GM23248 (cell line): ENCODE measurements at regions not wholly inside any gene's neighbourhood (a gene's known extent, or its start where the extent isn't known, plus 50 kb on each side); places are given as distances from the start of the nearest gene placed in this dataset.

Experiments
- DNase-seq: peaks from one replicate; pipeline ENCODE4 v3.0.0-alpha.2; 2015
- H2AFZ ChIP-seq: fragments of 200-600 bp; sonication (generic); 2 replicates; pipeline ENCODE4 v1.6.1; 2016; ENCODE audit warnings: antibody characterized with exemption
- H3F3A ChIP-seq: fragments of 200-600 bp; sonication (generic); 2 replicates; pipeline ENCODE4 v1.6.1; 2016; ENCODE audit warnings: mild to moderate bottlenecking, antibody characterized with exemption, mixed run types; ENCODE audit not compliant: insufficient read depth
- H3K27ac ChIP-seq: fragments of 200-600 bp; sonication (generic); 2 replicates; pipeline ENCODE4 v1.5.1; 2016; ENCODE audit warnings: mild to moderate bottlenecking
- H3K27me3 ChIP-seq: fragments of 200-600 bp; sonication (generic); replicated peaks from 2 replicates; pipeline ENCODE4 v1.6.1; 2016; ENCODE audit warnings: mild to moderate bottlenecking; ENCODE audit not compliant: insufficient read depth
- H3K36me3 ChIP-seq: fragments of 200-600 bp; sonication (generic); 2 replicates; pipeline ENCODE4 v1.6.1; 2016; ENCODE audit warnings: low read depth, mild to moderate bottlenecking
- H3K4me1 ChIP-seq: fragments of 200-600 bp; sonication (generic); 2 replicates; pipeline ENCODE4 v1.6.1; 2016; ENCODE audit warnings: mild to moderate bottlenecking; ENCODE audit not compliant: insufficient read depth
- H3K4me2 ChIP-seq: fragments of 200-600 bp; sonication (generic); one replicate; pipeline ENCODE4 v1.6.1; 2016; ENCODE audit warnings: mild to moderate bottlenecking; ENCODE audit not compliant: unreplicated experiment
- H3K4me3 ChIP-seq: fragments of 200-600 bp; sonication (generic); 2 replicates; pipeline ENCODE4 v1.5.1; 2016; ENCODE audit warnings: mild to moderate bottlenecking
- H3K79me2 ChIP-seq: fragments of 200-600 bp; sonication (generic); 2 replicates; pipeline ENCODE4 v1.6.1; 2016; ENCODE audit warnings: mild to moderate bottlenecking; ENCODE audit not compliant: insufficient read depth
- H3K9ac ChIP-seq: fragments of 200-600 bp; sonication (generic); 2 replicates; pipeline ENCODE4 v1.6.1; 2016; ENCODE audit warnings: mild to moderate bottlenecking
- H3K9me2 ChIP-seq: fragments of 200-600 bp; sonication (generic); 2 replicates; pipeline ENCODE4 v1.6.1; 2016; ENCODE audit warnings: mixed run types, mild to moderate bottlenecking, moderate library complexity; ENCODE audit not compliant: insufficient read depth
- H3K9me3 ChIP-seq: fragments of 200-600 bp; sonication (generic); one replicate; pipeline ENCODE4 v1.6.1; 2017; ENCODE audit warnings: low read depth
- H4K20me1 ChIP-seq: fragments of 200-600 bp; sonication (generic); 2 replicates; pipeline ENCODE4 v1.6.0; 2016; ENCODE audit not compliant: insufficient read depth
- EZH2 ChIP-seq: fragments of 200-600 bp; sonication (generic); IDR thresholded peaks from 2 replicates; pipeline ENCODE4 v1.6.1; 2018; ENCODE audit warnings: antibody characterized with exemption, mild to moderate bottlenecking; ENCODE audit not compliant: insufficient read depth, poor library complexity, severe bottlenecking
- EZH2phosphoT487 ChIP-seq: fragments of 200-600 bp; sonication (generic); IDR thresholded peaks from 2 replicates; pipeline ENCODE4 v1.6.1; 2018; ENCODE audit warnings: antibody characterized with exemption, moderate library complexity, mild to moderate bottlenecking, low read depth; ENCODE audit not compliant: insufficient read depth
- WGBS, 2 experiments: methylation state at CpG; one replicate each; pipeline ENCODE4 v1.1.6; 2015 to 2017; ENCODE audit warnings: low lambda C conversion rate in 2 of 2, low coverage in 1 of 2; ENCODE audit errors: missing lambda C conversion rate in 2 of 2; 5-methylcytosine and 5-hydroxymethylcytosine counted together
- in situ Hi-C: fragments of 300-500 bp; cut with MboI; formaldehyde crosslinking; loops from 2 replicates; pipeline ENCODE4 v1.15.0; 2020

DNA sequence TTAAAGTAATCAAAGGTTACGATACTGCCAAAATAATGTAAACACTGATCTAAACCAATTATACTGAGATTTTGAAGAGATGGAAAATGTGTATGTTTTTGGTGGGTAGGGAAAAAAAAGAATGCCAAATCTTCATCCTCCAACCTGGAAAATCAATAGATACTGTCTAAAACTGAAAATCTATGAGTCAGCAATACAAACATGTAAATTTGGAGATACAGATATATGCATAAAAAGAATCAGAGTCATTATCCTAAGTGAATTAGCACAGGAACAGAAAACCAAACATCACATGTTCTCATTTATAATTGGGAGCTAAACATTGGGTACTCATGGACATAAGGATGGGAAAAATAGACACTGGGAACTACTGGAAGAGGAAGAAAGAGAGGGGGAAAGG lies 197.4 kb upstream of the TRPC5 start:
- Histone ChIP-seq H3K36me3 (no peaks in the 10 kb centered on the region), H3K4me3 (no peak overlapping the region), H3K27me3 (no peaks in the 10 kb centered on the region), H3K79me2 (no peaks in the 10 kb centered on the region), H3K9me3 (no peaks in the 10 kb centered on the region), H2AFZ (no peak overlapping the region), H3K9ac (no peak overlapping the region), H4K20me1 (no peaks in the 10 kb centered on the region), H3K4me1 (no peaks in the 10 kb centered on the region), H3K9me2 (no peaks in the 10 kb centered on the region), H3K27ac (no peak overlapping the region), H3K4me2 (no peak overlapping the region), H3F3A (no peaks in the 10 kb centered on the region)
- 60 to 71% methylated on average over 1 of the region's 1 CpG for WGBS, 2 experiments
- no peak for DNase-seq
- in situ Hi-C loops, result no loop called here
- no peak for TF ChIP-seq EZH2
- TF ChIP-seq EZH2phosphoT487, result no peak

DNA sequence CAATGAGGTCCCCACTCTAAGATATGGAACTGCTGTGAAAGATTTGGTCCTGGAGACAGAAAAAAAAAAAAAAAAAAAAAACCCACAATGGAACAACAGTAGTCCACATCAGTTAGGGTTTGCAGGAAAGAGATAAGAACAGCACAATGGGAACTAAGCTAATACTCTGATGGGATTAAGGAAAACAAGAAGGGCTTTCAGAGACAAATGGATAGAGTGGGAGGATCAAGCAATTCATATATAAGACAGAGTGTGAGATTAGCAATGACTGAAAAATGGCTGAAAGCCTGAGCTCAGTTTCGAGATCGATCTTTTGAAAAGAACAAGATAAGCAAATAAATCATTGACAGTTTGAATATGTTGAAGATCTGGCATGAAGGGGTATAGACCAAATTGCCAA lies 188.4 kb upstream of the TRPC5 start:
- Histone ChIP-seq H3K4me1 (no peaks in the 10 kb centered on the region), H3K4me3 (no peak overlapping the region), H3K9me2 (no peaks in the 10 kb centered on the region), H4K20me1 (no peaks in the 10 kb centered on the region), H3K9me3 (no peaks in the 10 kb centered on the region), H3K27ac (no peak overlapping the region), H3K27me3 (no peaks in the 10 kb centered on the region), H3K36me3 (no peaks in the 10 kb centered on the region), H3F3A (no peaks in the 10 kb centered on the region), H3K9ac (no peak overlapping the region), H3K79me2 (no peaks in the 10 kb centered on the region), H3K4me2 (no peak overlapping the region), H2AFZ (no peak overlapping the region)
- no peak for TF ChIP-seq EZH2
- TF ChIP-seq EZH2phosphoT487, result no peak
- in situ Hi-C loops, result no loop called here
- DNase-seq, result no peak
- WGBS, 2 experiments, result 44 to 46% methylated on average over 2 of the region's 2 CpGs

DNA sequence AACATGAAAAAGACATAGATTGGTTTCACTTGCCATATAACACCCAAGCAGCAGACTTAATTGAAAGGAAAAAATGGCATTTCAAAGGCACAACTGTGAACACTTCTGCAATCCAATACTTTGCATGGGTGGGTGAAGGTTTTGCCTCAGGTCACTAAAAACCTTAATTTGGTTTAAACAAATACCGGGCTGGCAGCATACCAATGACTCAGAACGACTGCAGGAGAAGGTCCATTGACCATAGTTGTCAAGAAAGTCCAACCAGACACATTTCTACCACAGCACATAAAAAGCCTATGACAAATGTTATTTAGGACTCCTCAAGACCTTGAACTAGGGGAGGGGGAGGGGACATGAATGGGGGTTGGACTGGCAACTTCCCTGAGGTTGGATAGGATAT lies 183.6 kb upstream of the TRPC5 start:
- Histone ChIP-seq H3F3A (no peaks in the 10 kb centered on the region), H3K4me1 (no peaks in the 10 kb centered on the region), H3K36me3 (no peaks in the 10 kb centered on the region), H3K4me2 (no peak overlapping the region), H3K9me3 (no peaks in the 10 kb centered on the region), H2AFZ (no peak overlapping the region), H3K27me3 (no peaks in the 10 kb centered on the region), H3K9ac (no peak overlapping the region), H3K27ac (no peak overlapping the region), H3K79me2 (no peaks in the 10 kb centered on the region), H4K20me1 (no peaks in the 10 kb centered on the region), H3K4me3 (no peak overlapping the region), H3K9me2 (no peaks in the 10 kb centered on the region)
- DNase-seq, result no peak
- in situ Hi-C loops, result no loop called here
- TF ChIP-seq EZH2phosphoT487 (no peak), EZH2 (no peak)
- WGBS, 2 experiments, result 4 to 9% methylated on average over 2 of the region's 2 CpGs

DNA sequence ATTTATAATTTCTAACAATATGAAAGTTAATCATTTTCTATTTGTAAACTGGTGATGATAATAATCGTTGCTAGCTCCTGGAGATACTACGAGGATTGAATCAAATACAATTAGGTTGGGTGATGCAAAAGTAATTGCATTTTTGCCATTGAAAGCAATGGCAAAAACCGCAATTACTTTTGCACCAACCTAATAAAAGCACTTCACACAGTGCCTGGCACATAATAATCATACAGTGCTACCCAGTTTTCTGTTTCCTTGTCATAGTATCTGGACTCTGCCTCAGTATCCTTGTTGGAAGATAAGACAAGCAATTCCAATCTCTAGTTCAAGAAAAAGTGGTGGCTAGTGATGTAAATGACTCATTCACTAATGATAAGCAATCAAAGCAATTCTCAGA lies 176.8 kb upstream of the TRPC5 start:
- in situ Hi-C loops, result no loop called here
- H2AFZ ChIP-seq, result no peak overlapping the region
- no peak for TF ChIP-seq EZH2phosphoT487
- TF ChIP-seq EZH2, result no peak
- H3K27ac ChIP-seq, result no peak overlapping the region
- H3F3A ChIP-seq, result no peaks in the 10 kb centered on the region
- H3K4me2 ChIP-seq, result no peak overlapping the region
- no peaks in the 10 kb centered on the region for H3K27me3 ChIP-seq
- H3K79me2 ChIP-seq, result no peaks in the 10 kb centered on the region
- no peaks in the 10 kb centered on the region for H3K4me1 ChIP-seq
- no peaks in the 10 kb centered on the region for H3K9me3 ChIP-seq
- H3K36me3 ChIP-seq, result no peaks in the 10 kb centered on the region
- H3K9me2 ChIP-seq, result no peaks in the 10 kb centered on the region
- 11 to 15% methylated on average over 3 of the region's 3 CpGs for WGBS, 2 experiments
- H4K20me1 ChIP-seq, result no peaks in the 10 kb centered on the region
- H3K9ac ChIP-seq, result no peak overlapping the region
- H3K4me3 ChIP-seq, result no peak overlapping the region
- no peak for DNase-seq

DNA sequence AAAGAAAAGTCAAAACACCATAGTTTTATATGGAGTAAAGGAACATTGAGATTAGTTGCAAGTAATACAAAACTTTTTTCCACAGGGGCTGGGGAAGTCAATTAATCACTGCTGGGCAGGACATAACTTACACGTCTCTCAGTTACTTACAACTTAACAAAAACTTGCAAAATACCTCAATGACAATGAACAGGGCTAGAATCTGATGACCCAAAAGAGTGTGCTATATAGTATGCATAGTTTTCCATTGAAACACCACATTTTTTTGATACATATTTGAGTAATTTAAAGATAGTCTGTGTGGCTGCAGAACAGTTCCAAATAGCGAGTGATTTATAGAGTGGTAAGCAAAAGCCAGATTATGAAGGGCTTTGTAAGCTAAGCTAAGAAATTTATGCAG lies 172.3 kb upstream of the TRPC5 start:
- H3K27me3 ChIP-seq, result no peaks in the 10 kb centered on the region
- H3K4me3 ChIP-seq, result no peak overlapping the region
- H3K9me2 ChIP-seq, result no peaks in the 10 kb centered on the region
- H3K9me3 ChIP-seq, result no peaks in the 10 kb centered on the region
- no peak overlapping the region for H3K4me2 ChIP-seq
- H3K4me1 ChIP-seq, result no peaks in the 10 kb centered on the region
- 15 to 16% methylated on average over 2 of the region's 2 CpGs for WGBS, 2 experiments
- no peaks in the 10 kb centered on the region for H4K20me1 ChIP-seq
- in situ Hi-C loops, result no loop called here
- no peak for DNase-seq
- no peaks in the 10 kb centered on the region for H3F3A ChIP-seq
- no peaks in the 10 kb centered on the region for H3K79me2 ChIP-seq
- TF ChIP-seq EZH2phosphoT487, result no peak
- H2AFZ ChIP-seq, result no peak overlapping the region
- H3K27ac ChIP-seq, result no peak overlapping the region
- H3K9ac ChIP-seq, result no peak overlapping the region
- H3K36me3 ChIP-seq, result no peaks in the 10 kb centered on the region
